CMK (cell line): ENCODE measurements at regions not wholly inside any gene's neighbourhood (a gene's known extent, or its start where the extent isn't known, plus 50 kb on each side); places are given as distances from the start of the nearest gene placed in this dataset.

Source experiments
- DNase-seq: peaks from one replicate; pipeline ENCODE4 v3.0.0-alpha.2; 2010; ENCODE audit warnings: low read depth

- no peak for DNase-seq
These were observed 135.7 kb downstream of the DSEL start for GRCh38 chr18:67380867-67381266.

GRCh38 chr18:67379981-67380380 lies 136.5 kb downstream of the DSEL start:
- DNase-seq: no peak

- DNase-seq: no peak
These were observed 140.1 kb downstream of the DSEL start for GRCh38 chr18:67376372-67376771.

- DNase-seq: no peak
These were observed 142.9 kb downstream of the DSEL start for GRCh38 chr18:67373636-67374035.

- DNase-seq: no peak
These were observed 149.0 kb downstream of the DSEL start for GRCh38 chr18:67367540-67367939.

- DNase-seq: no peak
These were observed 152.8 kb downstream of the DSEL start for GRCh38 chr18:67363694-67364093.

- no peak for DNase-seq
These were observed 153.6 kb downstream of the DSEL start for GRCh38 chr18:67362906-67363305.

GRCh38 chr18:67359873-67360838 lies 156.4 kb downstream of the DSEL start:
- DNase-seq: no peak

- DNase-seq: no peak
These were observed 157.6 kb downstream of the DSEL start for GRCh38 chr18:67358947-67359346.

- DNase-seq: no peak
These were observed 161.8 kb downstream of the DSEL start for GRCh38 chr18:67354692-67355091.

- DNase-seq: no peak
These were observed 162.4 kb downstream of the DSEL start for GRCh38 chr18:67354091-67354490.

GRCh38 chr18:67347438-67347837 lies 169.1 kb downstream of the DSEL start:
- DNase-seq: no peak

GRCh38 chr18:67342159-67342558 lies 174.4 kb downstream of the DSEL start:
- DNase-seq: no peak

GRCh38 chr18:67337696-67338095 lies 178.8 kb downstream of the DSEL start:
- DNase-seq: no peak

- no peak for DNase-seq
These were observed 184.7 kb downstream of the DSEL start for GRCh38 chr18:67331857-67332256.

GRCh38 chr18:67319109-67319508 lies 197.4 kb downstream of the DSEL start:
- no peak for DNase-seq

GRCh38 chr18:67318651-67319050 lies 197.9 kb downstream of the DSEL start:
- no peak for DNase-seq

GRCh38 chr18:67310826-67311225 lies 205.7 kb downstream of the DSEL start:
- no peak for DNase-seq

- no peak for DNase-seq
These were observed 207.7 kb downstream of the DSEL start for GRCh38 chr18:67308819-67309218.

GRCh38 chr18:67305466-67305865 lies 211.1 kb downstream of the DSEL start:
- DNase-seq: no peak

GRCh38 chr18:67302043-67302442 lies 214.5 kb downstream of the DSEL start:
- no peak for DNase-seq

- DNase-seq: no peak
These were observed 214.9 kb downstream of the DSEL start for GRCh38 chr18:67301592-67301991.

GRCh38 chr18:67300498-67300897 lies 216.0 kb downstream of the DSEL start:
- no peak for DNase-seq

GRCh38 chr18:67292814-67293213 lies 223.7 kb downstream of the DSEL start:
- no peak for DNase-seq
